H1 (cell line): ENCODE measurements at regions not wholly inside any gene's neighbourhood (a gene's known extent, or its start where the extent isn't known, plus 50 kb on each side); places are given as distances from the start of the nearest gene placed in this dataset.

ENCODE experiments used
- CTCF ChIA-PET: fragments of 300-600 bp; sonication (Branson Sonifier 250); formaldehyde crosslinking; loops from one replicate; lab custom pipeline; 2021; ENCODE audit not compliant: partially characterized antibody; lab: Charles Lee
- POLR2A ChIA-PET: fragments of 300-600 bp; sonication (Branson Sonifier 250); formaldehyde crosslinking; loops from one replicate; lab custom pipeline; 2021; ENCODE audit warnings: inconsistent platforms; ENCODE audit not compliant: partially characterized antibody; lab: Charles Lee
- DNase-seq, 2 experiments: peaks; one replicate each; pipeline versions ENCODE4 v3.0.0 to v3.0.0-alpha.2; 2010 to 2022; ENCODE audit warnings: low spot score in 2 of 2, low read depth in 1 of 2, mixed read lengths in 1 of 2
- FAIRE-seq: peaks from 2 replicates; lab custom pipeline; 2011; peaks lifted over from hg19 to GRCh38; lab: Jason Lieb, UNC
- H2AFZ ChIP-seq: 2 replicates; pipeline ENCODE4 v1.8.1; 2012; ENCODE audit warnings: low read length, inconsistent platforms
- H2AK5ac ChIP-seq: 2 replicates; pipeline ENCODE4 v1.6.1; 2013; ENCODE audit warnings: low read depth, low read length
- H2BK120ac ChIP-seq: replicated peaks from 2 replicates; pipeline ENCODE3; 2013; ENCODE audit warnings: low read depth, low read length, inconsistent platforms
- H2BK12ac ChIP-seq: 2 replicates; pipeline ENCODE4 v1.6.1; 2013; ENCODE audit warnings: low read depth, low read length
- H2BK15ac ChIP-seq: 2 replicates; pipeline ENCODE4 v1.6.1; 2013; ENCODE audit warnings: low read length
- H2BK20ac ChIP-seq: 2 replicates; pipeline ENCODE4 v1.6.1; 2013; ENCODE audit warnings: low read length
- H2BK5ac ChIP-seq: 2 replicates; pipeline ENCODE4 v1.6.1; 2013; ENCODE audit warnings: low read depth, low read length
- H3K14ac ChIP-seq: 2 replicates; pipeline ENCODE4 v1.6.1; 2013; ENCODE audit warnings: inconsistent platforms; ENCODE audit not compliant: insufficient read length
- H3K18ac ChIP-seq: 2 replicates; pipeline ENCODE4 v1.6.1; 2013; ENCODE audit warnings: low read length; ENCODE audit errors: extremely low read depth
- H3K23ac ChIP-seq: 2 replicates; pipeline ENCODE4 v1.6.1; 2013; ENCODE audit warnings: inconsistent platforms; ENCODE audit not compliant: insufficient read length
- H3K23me2 ChIP-seq: 2 replicates; pipeline ENCODE4 v1.6.1; 2013; ENCODE audit warnings: low read depth, low read length
- H3K27ac ChIP-seq: 2 replicates; pipeline ENCODE4 v1.6.1; 2011; ENCODE audit warnings: low read depth, low read length, inconsistent platforms
- H3K27me3 ChIP-seq, 4 experiments: replicated peaks in 1 of 4; 1 replicate in 1 of 4; 2 replicates in 3 of 4; pipeline versions ENCODE4 v1.6.1 to v1.8.1; 2011 to 2013; ENCODE audit warnings: low read length in 3 of 4, mild to moderate bottlenecking in 3 of 4, inconsistent platforms in 2 of 4, mixed read lengths in 2 of 4, moderate library complexity in 1 of 4; ENCODE audit not compliant: control insufficient read depth in 3 of 4, insufficient read depth in 3 of 4; ENCODE audit errors: extremely low read depth in 1 of 4
- H3K36me3 ChIP-seq, 4 experiments: 2 replicates each; pipeline versions ENCODE4 v1.6.1 to v1.8.1; 2011 to 2013; ENCODE audit warnings: mild to moderate bottlenecking in 4 of 4, low read length in 3 of 4, moderate library complexity in 2 of 4, control low read depth in 1 of 4, inconsistent platforms in 1 of 4; ENCODE audit not compliant: insufficient read depth in 4 of 4, control insufficient read depth in 2 of 4
- H3K4ac ChIP-seq: replicated peaks from 2 replicates; pipeline ENCODE3; 2013; ENCODE audit warnings: low read length, low read depth, mixed read lengths, inconsistent platforms; ENCODE audit not compliant: insufficient read length
- H3K4me1 ChIP-seq, 4 experiments: replicated peaks in 1 of 4; 1 replicate in 1 of 4; 2 replicates in 3 of 4; pipeline versions ENCODE4 v1.6.1 to v1.8.1; 2011 to 2013; ENCODE audit warnings: low read length in 3 of 4, inconsistent platforms in 2 of 4, mixed read lengths in 1 of 4; ENCODE audit not compliant: insufficient read depth in 4 of 4, control insufficient read depth in 3 of 4
- H3K4me2 ChIP-seq, 2 experiments: 2 replicates each; pipeline versions ENCODE4 v1.6.1 to v1.8.1; 2011 to 2013; ENCODE audit warnings: low read depth in 2 of 2, low read length in 2 of 2, control low read depth in 1 of 2, inconsistent platforms in 1 of 2, mild to moderate bottlenecking in 1 of 2; ENCODE audit not compliant: insufficient read depth in 1 of 2
- H3K4me3 ChIP-seq, 4 experiments: fragments of 200-600, 300-600 bp in 1 of 4; sonication (generic), shearing (Covaris generic), sonication (Bioruptor Twin) in 1 of 4; 2 replicates each; pipeline versions ENCODE4 v1.5.1 to v1.8.1; 2011 to 2016; ENCODE audit warnings: low read length in 4 of 4, low read depth in 3 of 4, control low read depth in 2 of 4, inconsistent platforms in 2 of 4, mild to moderate bottlenecking in 2 of 4, mixed read lengths in 1 of 4, moderate library complexity in 1 of 4; ENCODE audit not compliant: insufficient read depth in 2 of 4; ENCODE audit errors: extremely low read depth in 1 of 4
- H3K56ac ChIP-seq: replicated peaks from 2 replicates; pipeline ENCODE3; 2013; ENCODE audit warnings: low read depth, mild to moderate bottlenecking, mixed read lengths, low read length, inconsistent platforms; ENCODE audit not compliant: insufficient read length
- H3K79me1 ChIP-seq: 2 replicates; pipeline ENCODE4 v1.6.1; 2013; ENCODE audit warnings: low read depth, low read length, control low read depth
- H3K79me2 ChIP-seq, 2 experiments: 2 replicates each; pipeline versions ENCODE4 v1.6.1 to v1.8.1; 2012 to 2013; ENCODE audit warnings: low read length in 2 of 2, mild to moderate bottlenecking in 2 of 2, inconsistent platforms in 1 of 2; ENCODE audit not compliant: insufficient read depth in 2 of 2, control insufficient read depth in 1 of 2
- H3K9ac ChIP-seq, 4 experiments: replicated peaks in 1 of 4; 1 replicate in 1 of 4; 2 replicates in 3 of 4; pipeline versions ENCODE4 v1.6.1 to v1.8.1; 2011 to 2013; ENCODE audit warnings: low read depth in 3 of 4, low read length in 3 of 4, control low read depth in 2 of 4, mild to moderate bottlenecking in 2 of 4, moderate library complexity in 2 of 4, inconsistent platforms in 1 of 4; ENCODE audit errors: extremely low read depth in 1 of 4
- H3K9me3 ChIP-seq, 2 experiments: 2 replicates each; pipeline versions ENCODE4 v1.6.1 to v1.8.1; 2012 to 2013; ENCODE audit warnings: mild to moderate bottlenecking in 2 of 2, moderate library complexity in 2 of 2, control low read depth in 1 of 2, inconsistent platforms in 1 of 2, low read depth in 1 of 2, low read length in 1 of 2, mixed read lengths in 1 of 2; ENCODE audit not compliant: insufficient read depth in 2 of 2
- H4K20me1 ChIP-seq, 2 experiments: replicated peaks in 1 of 2; 2 replicates each; pipeline versions ENCODE3 to v1.8.1; 2011 to 2013; ENCODE audit warnings: inconsistent platforms in 2 of 2, low read length in 2 of 2, mild to moderate bottlenecking in 1 of 2; ENCODE audit not compliant: insufficient read depth in 2 of 2, control insufficient read depth in 1 of 2
- H4K5ac ChIP-seq: 2 replicates; pipeline ENCODE4 v1.6.1; 2013; ENCODE audit warnings: low read length, low read depth, mixed read lengths, inconsistent platforms; ENCODE audit not compliant: insufficient read length
- H4K8ac ChIP-seq: 2 replicates; pipeline ENCODE4 v1.8.0; 2013; ENCODE audit warnings: mild to moderate bottlenecking, moderate library complexity, low read length, inconsistent platforms; ENCODE audit not compliant: insufficient read depth; ENCODE audit errors: extremely low read depth
- H4K91ac ChIP-seq: replicated peaks from 2 replicates; pipeline ENCODE3; 2013; ENCODE audit warnings: low read length, mixed read lengths, inconsistent platforms; ENCODE audit not compliant: insufficient read length
- CBX5 ChIP-seq: fragments of 300-800, 300-1000 bp; sonication (generic); IDR thresholded peaks from 2 replicates; pipeline ENCODE4 v1.7.1; 2016; ENCODE audit warnings: antibody characterized with exemption, low read length, low read depth
- CHD1 ChIP-seq: IDR thresholded peaks from 2 replicates; pipeline ENCODE4 v1.6.1; 2012; ENCODE audit warnings: low read depth, low read length, improper control_type of control experiment
- EGR1 ChIP-seq: IDR thresholded peaks from 2 replicates; pipeline ENCODE4 v1.6.1; 2011; ENCODE audit warnings: low read depth, low read length, borderline replicate concordance
- FOSL1 ChIP-seq: IDR thresholded peaks from 2 replicates; pipeline ENCODE4 v1.6.1; 2011; ENCODE audit warnings: mild to moderate bottlenecking, low read depth, low read length, moderate library complexity; ENCODE audit not compliant: insufficient read depth
- GABPA ChIP-seq: IDR thresholded peaks from 2 replicates; pipeline ENCODE4 v1.6.1; 2011; ENCODE audit warnings: mild to moderate bottlenecking, low read length, moderate library complexity, borderline replicate concordance; ENCODE audit not compliant: insufficient read depth
- KDM4A ChIP-seq: IDR thresholded peaks from one replicate; pipeline ENCODE4 v1.7.1; 2012; ENCODE audit warnings: low read depth, mild to moderate bottlenecking, moderate library complexity, low read length, inconsistent platforms; ENCODE audit not compliant: severe bottlenecking
- MAFK ChIP-seq: IDR thresholded peaks from 2 replicates; pipeline ENCODE4 v1.6.1; 2012; ENCODE audit warnings: low read depth, mild to moderate bottlenecking, improper control_type of control experiment, low read length
- RAD21 ChIP-seq, 2 experiments: IDR thresholded peaks in 1 of 2; conservative IDR thresholded peaks in 1 of 2; 2 replicates each; pipeline ENCODE4 v1.6.1; 2011; ENCODE audit warnings: low read depth in 2 of 2, low read length in 2 of 2, improper control_type of control experiment in 1 of 2, inconsistent platforms in 1 of 2, mild to moderate bottlenecking in 1 of 2, moderate library complexity in 1 of 2
- SAP30 ChIP-seq: fragments of 300-600 bp; sonication (generic); IDR thresholded peaks from 2 replicates; pipeline ENCODE4 v1.7.1; 2012; ENCODE audit warnings: low read length, moderate library complexity, mild to moderate bottlenecking, inconsistent platforms; ENCODE audit not compliant: insufficient read depth, insufficient replicate concordance
- SP2 ChIP-seq: IDR thresholded peaks from 2 replicates; pipeline ENCODE4 v1.6.1; 2012; ENCODE audit warnings: mild to moderate bottlenecking, low read length, inconsistent platforms
- SP4 ChIP-seq: IDR thresholded peaks from 2 replicates; pipeline ENCODE4 v1.6.1; 2012; ENCODE audit warnings: low read length, inconsistent platforms
- SRF ChIP-seq: IDR thresholded peaks from 2 replicates; pipeline ENCODE4 v1.6.1; 2011; ENCODE audit warnings: mild to moderate bottlenecking, low read depth, low read length, moderate library complexity
- TBP ChIP-seq: IDR thresholded peaks from 2 replicates; pipeline ENCODE4 v1.6.1; 2011; ENCODE audit warnings: low read depth, low read length, improper control_type of control experiment
- TEAD4 ChIP-seq: IDR thresholded peaks from 2 replicates; pipeline ENCODE4 v1.6.1; 2012; ENCODE audit warnings: low read depth, low read length, inconsistent platforms, mixed read lengths
- YY1 ChIP-seq: IDR thresholded peaks from 2 replicates; pipeline ENCODE4 v1.6.1; 2011; ENCODE audit warnings: low read depth, mild to moderate bottlenecking, low read length
- ZNF274 ChIP-seq: IDR thresholded peaks from 2 replicates; pipeline ENCODE4 v1.7.0; 2012; ENCODE audit warnings: low read length, borderline replicate concordance; ENCODE audit errors: extremely low read depth
- WGBS, 2 experiments: shearing (Covaris generic) in 1 of 2; methylation state at CpG; one replicate each; pipeline versions ENCODE4 v1.1.6 to v1.1.7; 2013 to 2015; ENCODE audit warnings: low lambda C conversion rate in 2 of 2, mixed read lengths in 2 of 2, inconsistent platforms in 1 of 2, low coverage in 1 of 2, missing lambda C conversion rate in 1 of 2; ENCODE audit not compliant: insufficient replicate concordance in 2 of 2, insufficient coverage in 1 of 2, insufficient read length in 1 of 2; ENCODE audit errors: extremely low coverage in 1 of 2, missing lambda C conversion rate in 1 of 2; 5-methylcytosine and 5-hydroxymethylcytosine counted together

GRCh38 chr3:19808834-19809233 lies 125.2 kb downstream of the EFHB start:
- Histone ChIP-seq H3K56ac (no peak overlapping the region), H3K79me2 (no peaks in the 10 kb centered on the region), H3K4me3 (no peak overlapping the region), H3K9ac (no peak overlapping the region), H2BK20ac (no peak overlapping the region), H2BK12ac (peak overlapping the region; percentile 29; the same call in 1 of the 2 replicates), H3K9me3 (peaks cover 5% of the 10 kb centered on the region in 2 experiments), H2BK120ac (no peak overlapping the region), H3K23ac (no peak overlapping the region), H3K18ac (no peak overlapping the region), H3K4ac (no peak overlapping the region), H3K4me2 (no peak overlapping the region), H4K5ac (no peak overlapping the region), H2BK5ac (no peak overlapping the region), H4K20me1 (no peaks in the 10 kb centered on the region), H4K91ac (no peak overlapping the region), H3K23me2 (no peaks in the 10 kb centered on the region), H2AK5ac (no peak overlapping the region), H4K8ac (no peak overlapping the region), H3K79me1 (no peaks in the 10 kb centered on the region), H3K36me3 (no peaks in the 10 kb centered on the region), H3K27me3 (no peaks in the 10 kb centered on the region), H3K4me1 (peaks cover 0 to 7% (median 3%) of the 10 kb centered on the region in 4 experiments; a peak in 3 of 7 replicates), H3K14ac (no peak overlapping the region), H2AFZ (peak overlapping the region; percentile 77; the same call in 1 of the 2 replicates), H2BK15ac (no peak overlapping the region), H3K27ac (no peak overlapping the region)
- ChIA-PET POLR2A (no interaction called here), CTCF (interaction anchor here (1.0 kb wide), 1 partner anchor 15 kb away, joined by 3 read pairs; no protein-coding TSS in a partner anchor)
- DNase-seq (no peak), FAIRE-seq (no peak)
- WGBS, 2 experiments: 83% methylated on average over 3 of the region's 3 CpGs; no CpG with 5 or more reads in 1 of the 2 experiments
- TF ChIP-seq EGR1: no peak
- no peak for TF ChIP-seq YY1
- TF ChIP-seq FOSL1: no peak
- no peak for TF ChIP-seq ZNF274
- no peak for TF ChIP-seq TBP
- TF ChIP-seq KDM4A: no peak
- no peak for TF ChIP-seq SAP30
- no peak for TF ChIP-seq RAD21 (IDR thresholded peaks at IDR 0.05 in 1 of 2, conservative IDR thresholded peaks at IDR 0.05 in 1 of 2; ENCODE audit: low read depth in 2 of 2, low read length in 2 of 2)
- TF ChIP-seq GABPA: no peak
- TF ChIP-seq SRF: no peak
- TF ChIP-seq SP2: no peak
- TF ChIP-seq CHD1: no peak
- TF ChIP-seq CBX5: no peak
- TF ChIP-seq MAFK: no peak
- TF ChIP-seq TEAD4: no peak
- no peak for TF ChIP-seq SP4
